K562 (cell line): ENCODE measurements at regions not wholly inside any gene's neighbourhood (a gene's known extent, or its start where the extent isn't known, plus 50 kb on each side); places are given as distances from the start of the nearest gene placed in this dataset.

ENCODE experiments used
- ATAC-seq: fragments of 200-7000 bp; cut with Tn5 transposase; 3 replicates; pipeline ENCODE4 v1.9.1; 2020; ENCODE audit warnings: moderate library complexity
- BruUV-seq: library from RNA; stranded (reverse); fragments of 400-500 nt; replicated peaks from 2 replicates; lab custom pipeline; 2021; lab: Mats Ljungman, UMichigan
- CTCF ChIA-PET: fragments of 300-600 bp; formaldehyde crosslinking; extraction: SDS; loops from one replicate; lab custom pipeline; 2021; ENCODE audit warnings: low intra/inter-chr PET ratio; lab: Yijun Ruan, JAX
- POLR2A ChIA-PET: fragments of 300-600, 350-650 bp; sonication (Branson Sonifier 250); formaldehyde crosslinking; extraction: SDS; loops from one replicate; lab custom pipeline; 2021; ENCODE audit warnings: antibody characterized with exemption, inconsistent platforms; lab: Yijun Ruan, JAX
- DNase-seq, 4 experiments: peaks; one replicate each; pipeline versions ENCODE4 v3.0.0 to v3.0.0-alpha.2; 2011 to 2018; ENCODE audit warnings: low spot score in 3 of 4, mixed read lengths in 3 of 4; ENCODE audit errors: extremely low read depth in 1 of 4
- FAIRE-seq: peaks from 2 replicates; lab custom pipeline; 2011; peaks lifted over from hg19 to GRCh38; lab: Jason Lieb, UNC
- H2AFZ ChIP-seq: 2 replicates; pipeline ENCODE4 v1.6.0; 2011; ENCODE audit warnings: low read depth, low read length, control low read depth, inconsistent platforms
- H3K27ac ChIP-seq: fragments of 200-600 bp; 3 replicates; pipeline ENCODE4 v1.8.0; 2011; ENCODE audit warnings: low read depth, mild to moderate bottlenecking, control low read depth, inconsistent platforms, low read length, moderate library complexity, mixed read lengths; ENCODE audit errors: extremely low read depth
- H3K27me3 ChIP-seq, 2 experiments: fragments of 300-600 bp in 1 of 2; 2 replicates in 1 of 2; 3 replicates in 1 of 2; pipeline versions ENCODE4 v1.6.0 to v1.8.0; 2011; ENCODE audit warnings: inconsistent platforms in 2 of 2, low read length in 2 of 2, mild to moderate bottlenecking in 1 of 2, mixed read lengths in 1 of 2, moderate library complexity in 1 of 2; ENCODE audit not compliant: control insufficient read depth in 2 of 2, insufficient read depth in 2 of 2
- H3K36me3 ChIP-seq: fragments of 300-600 bp; 3 replicates; pipeline ENCODE4 v1.8.0; 2011; ENCODE audit warnings: mild to moderate bottlenecking, low read length, inconsistent platforms; ENCODE audit not compliant: control insufficient read depth, insufficient read depth
- H3K4me1 ChIP-seq, 2 experiments: fragments of 200-600 bp in 1 of 2; replicated peaks in 1 of 2; 2 replicates in 1 of 2; 3 replicates in 1 of 2; pipeline versions ENCODE4 v1.5.1 to v1.8.0; 2011; ENCODE audit warnings: inconsistent platforms in 2 of 2, low read length in 2 of 2, mild to moderate bottlenecking in 1 of 2, mixed read lengths in 1 of 2, moderate library complexity in 1 of 2; ENCODE audit not compliant: control insufficient read depth in 2 of 2, insufficient read depth in 2 of 2
- H3K4me2 ChIP-seq: 2 replicates; pipeline ENCODE4 v1.6.1; 2011; ENCODE audit warnings: low read length, control low read depth, inconsistent platforms, mixed read lengths; ENCODE audit not compliant: insufficient read depth
- H3K4me3 ChIP-seq: fragments of 200-600 bp; sonication (generic), shearing (Covaris generic); 2 replicates; pipeline ENCODE4 v1.5.1; 2016; ENCODE audit warnings: control low read depth, inconsistent platforms
- H3K79me2 ChIP-seq: fragments of 200-600 bp; 3 replicates; pipeline ENCODE4 v1.8.0; 2011; ENCODE audit warnings: low read length, inconsistent platforms; ENCODE audit not compliant: control insufficient read depth, insufficient read depth
- H3K9ac ChIP-seq, 2 experiments: 2 replicates each; pipeline versions ENCODE4 v1.6.0 to v1.6.1; 2011; ENCODE audit warnings: low read depth in 2 of 2, low read length in 2 of 2, control low read depth in 1 of 2, inconsistent platforms in 1 of 2, mild to moderate bottlenecking in 1 of 2, mixed read lengths in 1 of 2; ENCODE audit not compliant: insufficient read depth in 1 of 2
- H3K9me1 ChIP-seq: one replicate; pipeline ENCODE4 v1.6.0; 2011; ENCODE audit warnings: inconsistent platforms, mild to moderate bottlenecking, low read length, moderate library complexity; ENCODE audit not compliant: control insufficient read depth, insufficient read depth
- H3K9me3 ChIP-seq: replicated peaks from 2 replicates; pipeline ENCODE4 v1.5.1; 2011; ENCODE audit warnings: low read depth, low read length, inconsistent platforms; ENCODE audit not compliant: control insufficient read depth, insufficient read depth
- H4K20me1 ChIP-seq: replicated peaks from 2 replicates; pipeline ENCODE4 v1.6.1; 2011; ENCODE audit warnings: low read length, inconsistent platforms, mixed read lengths; ENCODE audit not compliant: control insufficient read depth, insufficient read depth
- DDX20 ChIP-seq: fragments of 450-650 bp; IDR thresholded peaks from 2 replicates; pipeline ENCODE4 v1.6.1; 2016; ENCODE audit warnings: missing genetic modification characterization, low read depth, mild to moderate bottlenecking, missing compliant biosample characterization, moderate library complexity
- ETV5 ChIP-seq: sonication (generic); formaldehyde crosslinking; IDR thresholded peaks from 2 replicates; pipeline ENCODE4 v1.4.0; 2020; ENCODE audit warnings: low read depth, mild to moderate bottlenecking, missing genetic modification reagents
- HDAC8 ChIP-seq: fragments of 450-650 bp; IDR thresholded peaks from 2 replicates; pipeline ENCODE4 v1.6.1; 2016; ENCODE audit warnings: mild to moderate bottlenecking, missing genetic modification characterization, moderate library complexity, missing compliant biosample characterization
- NUFIP1 ChIP-seq: fragments of 450-650 bp; IDR thresholded peaks from 2 replicates; pipeline ENCODE4 v1.6.1; 2018; ENCODE audit not compliant: partially characterized antibody
- OTX1 ChIP-seq: fragments of 450-650 bp; formaldehyde crosslinking; IDR thresholded peaks from 2 replicates; pipeline ENCODE4 v1.4.0; 2022; ENCODE audit warnings: mild to moderate bottlenecking
- PHF21A ChIP-seq: fragments of 450-650 bp; IDR thresholded peaks from 2 replicates; pipeline ENCODE4 v1.6.1; 2017; ENCODE audit warnings: low read depth, borderline replicate concordance
- SMARCA5 ChIP-seq: fragments of 450-650 bp; IDR thresholded peaks from 2 replicates; pipeline ENCODE4 v1.6.1; 2016
- TCF3 ChIP-seq: sonication (generic); formaldehyde crosslinking; IDR thresholded peaks from 2 replicates; pipeline ENCODE4 v1.4.0; 2020; ENCODE audit warnings: mild to moderate bottlenecking, missing genetic modification reagents
- YY1 ChIP-seq, 3 experiments: IDR thresholded peaks; 2 replicates each; pipeline ENCODE4 v1.6.1; 2011; ENCODE audit warnings: low read length in 2 of 3, mild to moderate bottlenecking in 2 of 3, moderate library complexity in 2 of 3, borderline replicate concordance in 1 of 3, control low read depth in 1 of 3, low read depth in 1 of 3; ENCODE audit not compliant: insufficient read depth in 3 of 3, insufficient replicate concordance in 2 of 3, control insufficient read depth in 1 of 3, insufficient read length in 1 of 3; ENCODE audit errors: extremely low read depth in 1 of 3
- ZNF146 ChIP-seq: IDR thresholded peaks from one replicate; pipeline ENCODE4 v1.6.1; 2018; ENCODE audit warnings: missing compliant biosample characterization; ENCODE audit not compliant: unreplicated experiment
- ZNF609 ChIP-seq: sonication (generic); formaldehyde crosslinking; IDR thresholded peaks from 2 replicates; pipeline ENCODE4 v1.8.1; 2023; ENCODE audit warnings: missing genetic modification reagents, mild to moderate bottlenecking, borderline replicate concordance
- ZNF668 ChIP-seq: fragments of 250-450 bp; sonication (Bioruptor Pico); IDR thresholded peaks from 2 replicates; pipeline ENCODE4 v1.8.0; 2022; ENCODE audit warnings: mild to moderate bottlenecking, inconsistent platforms
- WGBS: fragments of 100-300 bp; shearing (Covaris generic); methylation state at CpG from one replicate; pipeline ENCODE4 v1.1.6; 2016; ENCODE audit warnings: low coverage, mixed read lengths; ENCODE audit not compliant: insufficient coverage; ENCODE audit errors: missing lambda C conversion rate; 5-methylcytosine and 5-hydroxymethylcytosine counted together
- in situ Hi-C: fragments of 300-500 bp; cut with MboI; formaldehyde crosslinking; loops from 4 replicates; pipeline ENCODE4 v1.15.0; 2018; ENCODE audit warnings: inconsistent platforms, mixed read lengths
- intact Hi-C: fragments of 100-400 bp; cut with micrococcal nuclease; formaldehyde crosslinking; loops from 2 replicates; pipeline ENCODE4 v1.14.2; 2022
- TF ChIP-seq, protein P1 (sequence below), 2 experiments: fragments of 450-650 bp; conservative IDR thresholded peaks; 2 replicates each; pipeline ENCODE4 v1.6.1; 2017; ENCODE audit warnings: mild to moderate bottlenecking in 2 of 2, moderate library complexity in 2 of 2

DNA sequence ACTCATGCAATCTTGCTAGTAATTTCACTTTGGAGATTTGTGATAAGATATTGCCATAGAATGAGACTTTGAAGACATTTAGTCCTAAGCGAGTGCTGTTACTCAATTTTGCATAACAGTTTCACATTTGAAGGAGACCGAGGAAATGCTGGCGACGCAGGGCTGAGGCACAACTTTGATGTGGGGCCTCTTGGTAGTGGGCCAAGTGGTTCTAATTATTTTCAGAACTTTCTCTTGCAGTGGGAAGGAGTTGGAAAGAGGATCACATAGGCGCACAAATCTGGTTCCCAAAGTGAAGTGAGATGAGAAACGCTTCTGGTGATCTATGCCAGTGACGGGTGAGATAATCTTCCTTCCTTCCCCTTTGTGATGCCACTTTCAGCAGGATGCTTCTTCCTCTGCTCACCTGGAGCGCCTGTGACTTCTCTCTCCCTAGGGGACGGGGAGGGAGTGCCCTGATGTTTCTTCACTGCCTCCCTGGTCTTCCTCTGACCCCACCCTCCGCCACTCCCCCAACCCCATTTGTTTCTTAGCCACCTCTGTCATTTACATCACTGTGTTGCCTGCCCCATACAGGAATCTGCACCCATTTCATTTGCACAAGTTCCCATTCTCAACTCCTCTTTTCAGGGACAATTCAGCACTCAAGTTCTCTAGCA, 138.9 kb upstream of the MID1 start:
- in situ Hi-C loops (no loop called here), intact Hi-C loops (no loop called here)
- ChIA-PET POLR2A (no interaction called here), CTCF (no interaction called here)
- no peaks in the 10 kb centered on the region for H3K9me1 ChIP-seq
- H2AFZ ChIP-seq, result no peak overlapping the region
- no peak overlapping the region for H3K4me3 ChIP-seq
- ATAC-seq (no peak), DNase-seq (no peak), FAIRE-seq (no peak)
- peaks cover 0 to 3% of the 10 kb centered on the region in 2 experiments; a peak in 1 of 5 replicates for H3K27me3 ChIP-seq
- no peaks in the 10 kb centered on the region for H3K4me1 ChIP-seq
- H3K9me3 ChIP-seq, result no peaks in the 10 kb centered on the region
- H3K27ac ChIP-seq, result no peak overlapping the region
- BruUV-seq, result no TSS peak
- H3K36me3 ChIP-seq, result no peaks in the 10 kb centered on the region
- no peaks in the 10 kb centered on the region for H3K79me2 ChIP-seq
- H4K20me1 ChIP-seq, result no peaks in the 10 kb centered on the region
- no peak overlapping the region for H3K9ac ChIP-seq
- H3K4me2 ChIP-seq, result no peak overlapping the region
- 7% methylated on average over 7 of the region's 10 CpGs for WGBS
- no peak for TF ChIP-seq ZNF609
- no peak for TF ChIP-seq NUFIP1
- TF ChIP-seq PHF21A, result no peak
- TF ChIP-seq TCF3 (CRISPR knock-in tag), result no peak
- no peak for TF ChIP-seq DDX20 (tag)
- TF ChIP-seq ZNF668 (CRISPR knock-in tag), result no peak
- no peak for TF ChIP-seq HDAC8
- TF ChIP-seq ZNF146 (CRISPR knock-in tag), result no peak
- no peak for TF ChIP-seq SMARCA5
- TF ChIP-seq, protein P1, sequence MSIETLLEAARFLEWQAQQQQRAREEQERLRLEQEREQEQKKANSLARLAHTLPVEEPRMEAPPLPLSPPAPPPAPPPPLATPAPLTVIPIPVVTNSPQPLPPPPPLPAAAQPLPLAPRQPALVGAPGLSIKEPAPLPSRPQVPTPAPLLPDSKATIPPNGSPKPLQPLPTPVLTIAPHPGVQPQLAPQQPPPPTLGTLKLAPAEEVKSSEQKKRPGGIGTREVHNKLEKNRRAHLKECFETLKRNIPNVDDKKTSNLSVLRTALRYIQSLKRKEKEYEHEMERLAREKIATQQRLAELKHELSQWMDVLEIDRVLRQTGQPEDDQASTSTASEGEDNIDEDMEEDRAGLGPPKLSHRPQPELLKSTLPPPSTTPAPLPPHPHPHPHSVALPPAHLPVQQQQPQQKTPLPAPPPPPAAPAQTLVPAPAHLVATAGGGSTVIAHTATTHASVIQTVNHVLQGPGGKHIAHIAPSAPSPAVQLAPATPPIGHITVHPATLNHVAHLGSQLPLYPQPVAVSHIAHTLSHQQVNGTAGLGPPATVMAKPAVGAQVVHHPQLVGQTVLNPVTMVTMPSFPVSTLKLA (conservative IDR thresholded peaks at IDR 0.05), result no peak
- no peak for TF ChIP-seq OTX1 (CRISPR knock-in tag)
- TF ChIP-seq YY1 (IDR thresholded peaks at IDR 0.05; ENCODE audit: borderline replicate concordance in 1 of 3, control insufficient read depth in 1 of 3, extremely low read depth in 1 of 3, insufficient read depth in 3 of 3, insufficient read length in 1 of 3, insufficient replicate concordance in 2 of 3, low read depth in 1 of 3, low read length in 2 of 3), result no peak
- no peak for TF ChIP-seq ETV5 (CRISPR knock-in tag)
